AML-193 (cell line): ENCODE measurements at regions not wholly inside any gene's neighbourhood (a gene's known extent, or its start where the extent isn't known, plus 50 kb on each side); places are given as distances from the start of the nearest gene placed in this dataset.
A peak's percentile ranks its signal among the peaks of the same experiment; 100 is the strongest.

Experiments
- DNase-seq, 2 experiments: peaks; one replicate each; lab custom pipeline; 2025; lab: John Stamatoyannopoulos, UW

DNA sequence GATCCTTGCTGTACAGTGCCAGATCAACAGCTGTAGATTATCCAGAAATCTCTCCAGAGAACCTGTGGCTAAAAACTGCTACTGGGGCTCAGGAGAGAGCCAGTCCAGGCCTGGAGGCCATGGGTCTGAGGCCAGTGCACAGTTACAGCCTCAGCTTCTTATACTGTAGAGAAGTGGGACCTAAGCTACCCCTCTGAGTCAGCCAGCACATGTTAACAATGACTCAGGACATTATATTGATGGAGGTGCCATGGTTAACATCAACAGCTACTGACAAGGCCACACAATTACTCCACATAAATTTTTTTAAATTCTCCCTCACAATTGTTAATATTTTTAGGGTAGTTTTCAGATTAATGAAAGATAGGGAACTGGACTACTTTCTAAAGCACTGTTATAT lies 138.5 kb downstream of the RBM26 start:
- DNase-seq, result no peak

DNA sequence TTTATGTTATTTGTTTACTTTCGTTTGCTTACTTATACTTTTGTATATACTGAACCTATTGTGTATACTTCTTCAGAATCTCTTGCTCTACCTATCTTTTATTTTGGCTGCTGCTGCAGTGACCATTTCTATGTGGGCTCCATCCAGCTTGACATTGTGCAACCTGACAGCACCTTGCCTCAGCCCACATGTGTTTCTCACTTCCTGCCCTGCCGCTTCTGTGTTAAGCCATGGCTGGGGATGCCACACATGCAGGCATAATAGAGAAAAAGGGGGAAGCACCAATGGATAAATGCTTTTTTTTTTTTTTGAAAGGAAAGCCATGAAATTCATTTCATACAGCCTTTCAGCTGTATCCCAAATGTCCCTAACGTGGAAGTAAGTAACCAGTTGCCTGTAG lies 147.6 kb downstream of the RBM26 start:
- peak; percentile 74 to 84 for DNase-seq

GRCh38 chr13:79246578-79246949 lies 159.5 kb downstream of the RBM26 start:
- peak in 1 of 2 experiments; percentile 19 for DNase-seq

- DNase-seq, result no peak
These were observed 160.0 kb downstream of the RBM26 start for GRCh38 chr13:79245937-79246577.

- no peak for DNase-seq
These were observed 164.4 kb downstream of the RBM26 start for GRCh38 chr13:79241697-79242096.

- DNase-seq, result no peak
These were observed 168.1 kb downstream of the RBM26 start for GRCh38 chr13:79237981-79238380.

DNA sequence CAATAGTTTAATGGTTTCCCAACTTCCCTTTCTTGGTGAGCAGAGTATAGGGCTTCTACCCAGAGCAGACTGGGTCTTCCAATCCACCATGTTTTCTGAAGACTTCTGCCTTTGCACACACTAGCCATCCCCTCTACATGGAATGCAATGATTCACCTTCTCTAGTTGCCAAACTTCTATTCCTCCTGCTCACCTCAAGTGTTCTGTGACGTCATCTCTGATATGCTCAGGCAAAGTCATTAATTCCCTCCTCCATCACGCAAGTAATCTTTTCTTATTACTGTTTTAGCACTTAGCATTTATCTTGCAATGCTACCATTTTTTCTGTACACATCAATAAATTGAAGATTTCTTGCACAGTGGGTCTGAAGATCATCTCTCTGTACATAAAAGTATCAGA lies 174.2 kb downstream of the RBM26 start:
- no peak for DNase-seq

DNA sequence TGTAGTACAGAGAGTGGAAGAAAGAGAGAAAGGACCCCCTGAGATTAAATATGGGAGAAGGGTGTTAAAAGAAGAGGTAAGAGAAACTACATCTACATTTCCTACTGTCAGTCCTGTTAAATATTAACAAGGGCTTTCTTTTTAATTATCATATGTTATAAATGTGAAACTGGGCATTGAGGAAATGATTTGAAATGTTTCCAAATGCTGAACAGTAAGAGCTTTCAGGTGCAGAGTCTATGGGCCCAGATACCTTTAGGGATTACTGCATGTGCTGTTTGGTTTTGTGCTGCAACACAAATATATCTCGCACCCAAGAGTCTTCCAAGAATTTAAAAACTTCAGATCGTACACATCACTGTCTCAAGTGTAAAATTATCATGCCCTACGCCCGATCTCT lies 176.3 kb downstream of the RBM26 start:
- no peak for DNase-seq

- no peak for DNase-seq
These were observed 177.1 kb downstream of the RBM26 start for GRCh38 chr13:79228972-79229371.

- no peak for DNase-seq
These were observed 178.6 kb downstream of the RBM26 start for GRCh38 chr13:79227418-79227817.

GRCh38 chr13:79226938-79227337 lies 179.1 kb downstream of the RBM26 start:
- DNase-seq, result no peak

GRCh38 chr13:79226250-79226649 lies 179.8 kb downstream of the RBM26 start:
- DNase-seq, result no peak

DNA sequence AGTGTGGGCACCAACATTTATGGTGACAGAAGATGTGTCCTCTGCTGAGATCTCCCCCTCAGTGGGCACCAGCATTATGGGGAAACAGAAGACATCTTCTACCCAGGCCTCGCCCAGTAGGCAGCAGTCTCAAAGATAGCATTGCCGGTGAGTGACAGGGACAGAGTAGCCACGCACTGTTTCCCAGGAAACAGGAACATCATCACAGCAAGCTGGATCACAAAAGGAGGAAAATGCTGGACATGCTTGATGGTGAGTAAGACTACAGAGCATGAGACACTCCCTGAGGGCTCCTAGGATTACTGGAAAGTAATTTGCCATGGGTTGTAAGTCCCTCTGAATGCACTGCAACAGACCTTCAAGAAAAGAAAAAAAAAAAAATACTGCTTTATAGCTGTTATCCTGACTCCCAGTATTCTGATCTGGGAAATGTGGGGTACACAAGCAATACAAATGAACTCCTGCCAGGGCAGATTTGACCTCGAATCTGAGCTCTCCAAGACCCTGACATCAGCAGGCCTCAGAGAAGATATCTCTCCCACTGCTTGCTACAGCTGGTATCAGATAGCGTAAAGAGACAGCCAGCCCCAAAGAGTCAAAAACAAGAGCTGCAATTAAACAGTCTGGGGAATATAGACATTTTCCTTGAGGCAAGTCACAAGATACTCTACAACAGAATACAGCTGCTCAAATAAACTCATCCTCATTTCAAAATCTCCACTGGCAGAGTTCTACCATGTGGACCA lies 180.4 kb downstream of the RBM26 start:
- DNase-seq, result no peak

GRCh38 chr13:79222427-79223205 lies 183.4 kb downstream of the RBM26 start:
- DNase-seq, result no peak

GRCh38 chr13:79212064-79212619 lies 193.9 kb downstream of the RBM26 start:
- DNase-seq, result no peak

- peak in 1 of 2 experiments; percentile 15 for DNase-seq
These were observed 194.7 kb downstream of the RBM26 start for GRCh38 chr13:79211377-79211776.

DNA sequence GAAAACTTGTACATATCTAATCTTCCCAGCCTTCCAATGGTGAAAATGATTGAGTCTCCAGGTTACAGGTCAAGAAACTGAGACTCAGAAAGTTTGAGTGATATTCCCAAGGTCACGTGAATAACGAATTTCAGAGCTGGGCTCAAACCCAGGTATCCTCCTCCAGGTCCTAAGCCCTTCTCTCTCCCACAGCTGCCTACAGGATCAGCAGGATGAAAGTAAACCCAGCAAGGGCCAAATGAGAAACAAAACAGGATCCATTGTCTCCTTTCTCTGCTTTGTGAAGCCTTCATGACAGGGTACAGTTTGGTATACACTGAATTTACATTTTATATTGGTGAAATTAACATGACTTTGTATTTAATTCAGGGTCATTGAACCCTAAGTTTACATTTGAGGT lies 208.1 kb downstream of the RBM26 start:
- DNase-seq, result no peak

GRCh38 chr13:79196843-79197242 lies 209.2 kb downstream of the RBM26 start:
- DNase-seq, result no peak

DNA sequence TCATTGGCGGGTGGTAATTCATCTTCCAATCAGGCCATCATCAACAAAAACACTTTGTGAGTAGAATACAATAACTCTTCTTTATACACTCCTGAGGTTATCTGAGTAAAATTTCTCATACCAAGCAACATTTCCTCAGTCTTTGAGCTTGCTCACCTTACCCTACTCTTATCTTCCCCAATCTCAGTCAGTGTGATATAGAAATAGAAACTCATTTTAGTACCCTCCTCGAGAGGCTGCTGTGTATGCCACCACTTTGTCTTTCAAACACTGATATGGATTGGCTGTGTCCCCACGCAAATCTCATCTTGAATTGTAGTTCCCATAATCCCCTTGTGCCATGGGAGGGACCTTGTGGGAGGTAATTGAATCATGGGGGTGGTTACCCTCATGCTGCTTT lies 209.7 kb downstream of the RBM26 start:
- no peak for DNase-seq

- no peak for DNase-seq
These were observed 211.3 kb downstream of the RBM26 start for GRCh38 chr13:79194727-79195126.

DNA sequence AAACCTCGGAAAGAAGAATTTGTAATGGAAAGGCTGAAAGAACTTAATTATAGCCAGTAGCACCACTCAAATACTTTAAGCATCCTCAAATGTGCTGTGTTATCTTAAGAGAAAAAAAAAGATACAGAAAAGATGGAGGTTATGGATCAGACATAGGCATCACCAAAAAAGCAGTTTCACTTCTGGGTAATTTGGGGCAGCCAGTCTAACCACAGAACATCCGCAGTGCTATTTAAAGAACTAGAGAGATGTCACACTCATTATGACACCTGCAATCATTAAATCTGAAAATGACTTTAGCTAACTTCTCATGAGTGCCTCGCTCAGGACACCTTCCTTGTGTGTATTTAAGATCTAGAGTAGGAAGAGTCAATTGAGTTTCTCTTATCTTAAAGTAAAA lies 211.8 kb downstream of the RBM26 start:
- DNase-seq, result no peak

DNA sequence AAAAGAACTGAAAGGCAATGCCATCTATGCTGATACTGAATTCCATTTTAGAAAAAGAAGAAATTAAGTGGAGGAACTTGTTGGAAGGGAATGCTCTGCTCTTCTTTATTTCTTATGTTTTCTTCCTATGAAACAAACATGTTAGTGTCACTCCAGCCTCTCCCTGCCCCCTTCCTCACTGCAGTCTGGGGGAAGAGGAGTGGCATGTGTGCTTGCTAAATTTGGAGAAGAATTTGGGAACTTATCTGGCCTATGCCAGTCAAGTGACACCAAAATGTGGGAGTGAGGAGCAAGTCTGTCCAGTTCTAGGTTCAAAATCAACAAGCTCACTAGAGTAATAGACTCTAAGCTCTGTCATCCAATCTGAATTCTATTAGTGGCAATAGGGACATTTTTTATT lies 214.6 kb downstream of the RBM26 start:
- DNase-seq, result no peak

GRCh38 chr13:79190932-79191331 lies 215.1 kb downstream of the RBM26 start:
- DNase-seq, result no peak
